Esophagus squamous epithelium (tissue), 4 donors: ENCODE measurements at regions not wholly inside any gene's neighbourhood (a gene's known extent, or its start where the extent isn't known, plus 50 kb on each side); places are given as distances from the start of the nearest gene placed in this dataset.

Experiments
- CTCF ChIP-seq, 6 experiments: fragments of 450-650 bp in 4 of 6; fragments of 200-600 bp in 2 of 6; sonication (generic) in 2 of 6; IDR thresholded peaks; one replicate each; pipeline ENCODE4 v1.5.1; 2016 to 2019; ENCODE audit warnings: antibody characterized with exemption in 6 of 6, mild to moderate bottlenecking in 4 of 6, moderate library complexity in 4 of 6
- POLR2A ChIP-seq, 4 donors: fragments of 450-650 bp; IDR thresholded peaks; one replicate each; pipeline ENCODE4 v1.6.1; 2017; ENCODE audit warnings: antibody characterized with exemption in 4 of 4, mild to moderate bottlenecking in 4 of 4, moderate library complexity in 3 of 4

GRCh38 chr12:87107766-87108165, 851.6 kb upstream of the MGAT4C start:
- no peak for TF ChIP-seq POLR2A (IDR thresholded peaks at IDR 0.05)
- no peak for TF ChIP-seq CTCF (IDR thresholded peaks at IDR 0.05)
